Sigmoid colon (tissue), 6 donors: ENCODE measurements at regions not wholly inside any gene's neighbourhood (a gene's known extent, or its start where the extent isn't known, plus 50 kb on each side); places are given as distances from the start of the nearest gene placed in this dataset.

Experiments used
- DNase-seq: peaks from one replicate; pipeline ENCODE4 v3.0.0-alpha.2; 2019
- H3K27ac ChIP-seq, 4 donors: fragments of 200-600 bp; sonication (generic); one replicate each; pipeline ENCODE4 v1.5.1; 2016 to 2019; ENCODE audit warnings: mild to moderate bottlenecking in 1 of 4
- H3K27me3 ChIP-seq, 3 donors: fragments of 200-600 bp; sonication (generic); one replicate each; pipeline ENCODE4 v1.5.1; 2019; ENCODE audit warnings: mild to moderate bottlenecking in 1 of 3
- H3K36me3 ChIP-seq, 4 donors: fragments of 200-600 bp; sonication (generic); one replicate each; pipeline ENCODE4 v1.5.1; 2016 to 2019
- H3K4me1 ChIP-seq, 4 donors: fragments of 200-600 bp; sonication (generic); one replicate each; pipeline ENCODE4 v1.5.1; 2017 to 2019
- H3K4me3 ChIP-seq, 4 donors: fragments of 200-600 bp; sonication (generic); one replicate each; pipeline ENCODE4 v1.5.1; 2017 to 2019; ENCODE audit warnings: mild to moderate bottlenecking in 2 of 4, moderate library complexity in 1 of 4
- H3K9me3 ChIP-seq, 4 donors: fragments of 200-600 bp in 3 of 4; sonication (generic) in 3 of 4; one replicate each; pipeline versions ENCODE4 v1.5.1 to v1.6.1; 2013 to 2019
- EP300 ChIP-seq, 4 donors: sonication (generic); formaldehyde crosslinking; IDR thresholded peaks; one replicate each; pipeline ENCODE4 v1.6.1; 2017; ENCODE audit warnings: antibody characterized with exemption in 4 of 4
- POLR2A ChIP-seq, 2 donors: fragments of 450-650 bp; IDR thresholded peaks; one replicate each; pipeline ENCODE4 v1.6.1; 2016; ENCODE audit warnings: antibody characterized with exemption in 2 of 2, mild to moderate bottlenecking in 2 of 2, moderate library complexity in 2 of 2
- POLR2AphosphoS5 ChIP-seq, 4 donors: sonication (generic); formaldehyde crosslinking; IDR thresholded peaks; one replicate each; pipeline ENCODE4 v1.6.1; 2017; ENCODE audit warnings: antibody characterized with exemption in 4 of 4
- WGBS, 2 donors: extraction: QIAGEN DNeasy Blood & Tissue Kit; methylation state at CpG; one replicate each; pipeline ENCODE4 v1.1.7; 2013; 5-methylcytosine and 5-hydroxymethylcytosine counted together
- intact Hi-C: fragments of 100-400 bp; cut with DNase I; formaldehyde crosslinking; loops from one replicate; pipeline ENCODE4 v1.15.1; 2023
- TF ChIP-seq, protein P1 (sequence below), 4 experiments: fragments of 450-650 bp in 3 of 4; fragments of 200-600 bp in 1 of 4; IDR thresholded peaks; one replicate each; pipeline ENCODE4 v1.5.1; 2016 to 2019; ENCODE audit warnings: antibody characterized with exemption in 4 of 4, mild to moderate bottlenecking in 3 of 4, moderate library complexity in 2 of 4
- donor health status: healthy with polysubstance abuse.
- donor health status: healthy.

DNA sequence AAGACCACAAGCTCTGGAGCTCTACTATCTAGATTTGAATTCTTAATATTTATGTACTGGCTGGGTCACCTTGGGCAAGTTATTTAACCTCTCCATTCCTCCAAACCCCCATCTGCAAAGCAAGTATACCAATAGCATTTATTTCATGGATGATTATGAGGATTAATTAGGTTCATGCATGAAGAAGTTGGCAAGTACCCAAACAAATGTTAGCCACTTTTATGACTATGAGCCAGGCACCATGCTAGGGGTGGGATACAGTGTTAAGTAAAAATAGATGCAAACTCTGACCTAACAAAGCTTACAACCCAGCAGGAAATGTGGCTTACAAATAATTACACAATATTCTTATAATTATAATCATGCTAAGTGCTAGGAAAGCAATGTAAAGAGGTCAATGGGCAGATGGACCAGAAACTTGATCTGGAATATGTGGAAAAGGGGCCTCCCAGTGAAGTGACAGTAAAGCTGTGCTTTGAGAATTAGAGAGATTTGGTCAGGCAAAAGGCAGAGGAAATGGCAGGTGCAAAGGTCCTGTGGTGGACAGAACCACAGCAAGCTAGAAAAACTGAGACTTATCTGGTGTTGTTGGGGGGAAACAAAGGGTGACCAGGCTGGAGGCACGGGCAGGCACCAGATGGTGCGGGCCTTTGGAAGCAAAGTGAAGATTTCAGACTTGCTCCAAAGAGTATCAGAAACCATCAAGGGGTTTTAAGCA, 525.2 kb upstream of the TRPC7 start:
- Histone ChIP-seq H3K27me3 (no peaks in the 10 kb centered on the region), H3K27ac (no peak overlapping the region), H3K9me3 (no peaks in the 10 kb centered on the region), H3K4me1 (no peaks in the 10 kb centered on the region), H3K36me3 (no peaks in the 10 kb centered on the region), H3K4me3 (no peak overlapping the region)
- TF ChIP-seq POLR2AphosphoS5 (IDR thresholded peaks at IDR 0.05) (no peak), POLR2A (IDR thresholded peaks at IDR 0.05) (no peak), EP300 (IDR thresholded peaks at IDR 0.05) (no peak)
- TF ChIP-seq, protein P1, sequence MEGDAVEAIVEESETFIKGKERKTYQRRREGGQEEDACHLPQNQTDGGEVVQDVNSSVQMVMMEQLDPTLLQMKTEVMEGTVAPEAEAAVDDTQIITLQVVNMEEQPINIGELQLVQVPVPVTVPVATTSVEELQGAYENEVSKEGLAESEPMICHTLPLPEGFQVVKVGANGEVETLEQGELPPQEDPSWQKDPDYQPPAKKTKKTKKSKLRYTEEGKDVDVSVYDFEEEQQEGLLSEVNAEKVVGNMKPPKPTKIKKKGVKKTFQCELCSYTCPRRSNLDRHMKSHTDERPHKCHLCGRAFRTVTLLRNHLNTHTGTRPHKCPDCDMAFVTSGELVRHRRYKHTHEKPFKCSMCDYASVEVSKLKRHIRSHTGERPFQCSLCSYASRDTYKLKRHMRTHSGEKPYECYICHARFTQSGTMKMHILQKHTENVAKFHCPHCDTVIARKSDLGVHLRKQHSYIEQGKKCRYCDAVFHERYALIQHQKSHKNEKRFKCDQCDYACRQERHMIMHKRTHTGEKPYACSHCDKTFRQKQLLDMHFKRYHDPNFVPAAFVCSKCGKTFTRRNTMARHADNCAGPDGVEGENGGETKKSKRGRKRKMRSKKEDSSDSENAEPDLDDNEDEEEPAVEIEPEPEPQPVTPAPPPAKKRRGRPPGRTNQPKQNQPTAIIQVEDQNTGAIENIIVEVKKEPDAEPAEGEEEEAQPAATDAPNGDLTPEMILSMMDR (IDR thresholded peaks at IDR 0.05): no peak
- no peak for DNase-seq
- intact Hi-C loops: no loop called here
- WGBS, 2 donors: 69 to 94% methylated on average over 2 of the region's 2 CpGs

DNA sequence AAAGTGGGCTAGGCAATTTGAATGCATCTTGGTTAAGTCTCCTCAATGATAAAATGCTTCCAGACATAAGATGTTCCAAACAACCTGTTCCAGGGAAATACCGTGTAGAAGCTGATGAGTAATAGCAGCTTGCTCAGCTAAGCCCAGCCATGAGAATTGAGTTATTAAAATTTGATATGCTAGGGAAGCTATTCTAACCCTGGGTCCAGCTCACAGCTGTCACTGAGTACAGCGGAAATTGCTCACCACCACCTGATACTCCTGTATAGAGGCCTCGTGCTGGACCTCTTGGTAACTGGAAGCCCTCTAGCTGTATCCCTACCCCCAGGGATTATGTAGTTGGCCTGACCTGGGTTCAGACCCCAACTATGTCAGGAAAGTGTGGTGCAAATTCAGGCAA, 521.3 kb upstream of the TRPC7 start:
- WGBS, 2 donors: 77 to 83% methylated on average over 3 of the region's 3 CpGs
- TF ChIP-seq POLR2AphosphoS5 (IDR thresholded peaks at IDR 0.05) (no peak), POLR2A (IDR thresholded peaks at IDR 0.05) (no peak), EP300 (IDR thresholded peaks at IDR 0.05) (no peak)
- TF ChIP-seq, protein P1 (IDR thresholded peaks at IDR 0.05): no peak

DNA sequence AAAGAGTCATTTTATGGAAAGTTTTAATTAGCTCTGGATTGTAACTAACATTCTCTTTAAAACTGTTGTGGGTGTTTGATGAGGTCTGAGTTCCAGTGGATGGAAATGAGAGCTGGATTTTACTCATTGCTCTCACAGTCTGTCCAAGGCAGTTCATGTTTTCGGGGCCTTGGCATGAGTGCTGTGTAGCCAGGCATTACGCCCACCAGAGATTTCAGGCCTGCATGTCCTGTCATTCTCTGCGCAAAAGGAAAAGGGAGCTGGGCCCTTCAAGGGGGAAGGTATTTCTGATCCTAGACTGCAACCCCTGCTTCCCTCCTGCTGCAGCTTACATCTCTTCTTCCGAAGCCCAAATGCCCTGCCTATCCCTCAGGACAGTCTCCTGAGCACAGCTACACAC, 499.6 kb upstream of the TRPC7 start:
- Histone ChIP-seq H3K4me3 (no peak overlapping the region), H3K27me3 (no peaks in the 10 kb centered on the region), H3K4me1 (no peaks in the 10 kb centered on the region), H3K36me3 (no peaks in the 10 kb centered on the region), H3K9me3 (no peaks in the 10 kb centered on the region), H3K27ac (no peak overlapping the region)
- intact Hi-C loops: no loop called here
- 87 to 91% methylated on average over 4 of the region's 4 CpGs for WGBS, 2 donors
- no peak for DNase-seq
- TF ChIP-seq EP300 (IDR thresholded peaks at IDR 0.05) (no peak), POLR2A (IDR thresholded peaks at IDR 0.05) (no peak), POLR2AphosphoS5 (IDR thresholded peaks at IDR 0.05) (no peak)
- TF ChIP-seq, protein P1 (IDR thresholded peaks at IDR 0.05): no peak

More for the DNA sequence above, 521.3 kb upstream of the TRPC7 start:
- intact Hi-C loops: no loop called here
- no peaks in the 10 kb centered on the region for H3K4me1 ChIP-seq
- DNase-seq: no peak
- no peak overlapping the region for H3K4me3 ChIP-seq
- no peaks in the 10 kb centered on the region for H3K36me3 ChIP-seq
- H3K27ac ChIP-seq: no peak overlapping the region
- H3K27me3 ChIP-seq: no peaks in the 10 kb centered on the region
- H3K9me3 ChIP-seq: no peaks in the 10 kb centered on the region

DNA sequence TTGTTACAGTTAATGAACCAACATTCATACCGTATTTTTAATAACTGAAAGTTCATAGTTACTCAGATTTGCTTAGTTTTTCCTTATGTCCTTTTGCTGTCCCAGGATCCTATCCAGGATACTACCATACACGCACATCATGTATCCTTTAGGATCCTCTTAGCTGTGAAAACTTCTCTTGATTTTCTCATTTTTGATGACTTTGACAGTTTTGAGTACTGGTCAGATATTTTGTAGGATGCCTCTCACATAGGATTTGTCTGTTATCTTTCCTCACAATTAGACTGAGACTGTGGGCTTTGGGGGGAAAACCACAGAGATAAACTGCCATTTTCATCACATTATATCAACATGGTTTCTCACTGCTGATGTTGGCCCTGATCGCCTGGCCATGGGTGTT, 491.3 kb upstream of the TRPC7 start:
- TF ChIP-seq, protein P1 (IDR thresholded peaks at IDR 0.05): no peak
- TF ChIP-seq POLR2A (IDR thresholded peaks at IDR 0.05) (no peak), EP300 (IDR thresholded peaks at IDR 0.05) (no peak), POLR2AphosphoS5 (IDR thresholded peaks at IDR 0.05) (no peak)
- DNase-seq: no peak
- H3K36me3 ChIP-seq: no peaks in the 10 kb centered on the region
- intact Hi-C loops: no loop called here
- peaks cover 0 to 2% (median 0%) of the 10 kb centered on the region in 4 donors for H3K9me3 ChIP-seq
- H3K4me3 ChIP-seq: no peak overlapping the region
- H3K27me3 ChIP-seq: no peaks in the 10 kb centered on the region
- 70 to 81% methylated on average over 3 of the region's 3 CpGs for WGBS, 2 donors
- H3K4me1 ChIP-seq: no peaks in the 10 kb centered on the region
- H3K27ac ChIP-seq: no peak overlapping the region

DNA sequence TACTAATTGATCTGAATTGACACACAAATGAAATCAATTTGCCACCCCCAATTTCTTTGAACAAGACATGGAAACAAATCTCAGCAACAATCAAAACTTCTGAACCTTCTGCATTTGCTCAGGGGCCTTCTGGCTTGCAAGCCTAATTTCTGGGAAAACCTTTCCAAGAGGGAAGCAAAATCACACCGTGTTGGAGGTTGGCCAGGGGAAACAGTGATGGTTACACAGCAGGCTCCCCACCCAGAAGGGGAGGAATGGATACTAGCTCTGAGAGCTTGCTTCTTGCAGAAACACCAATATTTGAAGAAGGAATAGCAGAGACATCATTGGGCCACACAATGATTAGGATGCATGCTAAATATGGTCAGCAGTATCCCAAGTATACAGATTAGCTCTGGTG, 488.6 kb upstream of the TRPC7 start:
- WGBS, 2 donors: 44 to 66% methylated on average over 1 of the region's 1 CpG
- H3K27me3 ChIP-seq: no peaks in the 10 kb centered on the region
- intact Hi-C loops: no loop called here
- no peak overlapping the region for H3K4me3 ChIP-seq
- no peak overlapping the region for H3K27ac ChIP-seq
- peaks cover 0 to 6% (median 0%) of the 10 kb centered on the region in 4 donors for H3K9me3 ChIP-seq
- no peaks in the 10 kb centered on the region for H3K36me3 ChIP-seq
- no peak for TF ChIP-seq POLR2AphosphoS5 (IDR thresholded peaks at IDR 0.05)
- TF ChIP-seq, protein P1 (IDR thresholded peaks at IDR 0.05): no peak
- no peak for TF ChIP-seq POLR2A (IDR thresholded peaks at IDR 0.05)
- TF ChIP-seq EP300 (IDR thresholded peaks at IDR 0.05): no peak
- DNase-seq: no peak
- H3K4me1 ChIP-seq: no peaks in the 10 kb centered on the region
